CD4-positive, alpha-beta T cell treated with Interferon gamma for 1 hour (primary cell): ENCODE measurements at regions not wholly inside any gene's neighbourhood (a gene's known extent, or its start where the extent isn't known, plus 50 kb on each side); places are given as distances from the start of the nearest gene placed in this dataset.
"Not testable (repeated sequence)": the region's sequence is repeated elsewhere in the genome, so short reads cannot be mapped to it uniquely, and the experiment has no call there.

Source experiments
- DNase-seq: peaks from one replicate; pipeline ENCODE4 v3.0.0-alpha.2; 2020

DNA sequence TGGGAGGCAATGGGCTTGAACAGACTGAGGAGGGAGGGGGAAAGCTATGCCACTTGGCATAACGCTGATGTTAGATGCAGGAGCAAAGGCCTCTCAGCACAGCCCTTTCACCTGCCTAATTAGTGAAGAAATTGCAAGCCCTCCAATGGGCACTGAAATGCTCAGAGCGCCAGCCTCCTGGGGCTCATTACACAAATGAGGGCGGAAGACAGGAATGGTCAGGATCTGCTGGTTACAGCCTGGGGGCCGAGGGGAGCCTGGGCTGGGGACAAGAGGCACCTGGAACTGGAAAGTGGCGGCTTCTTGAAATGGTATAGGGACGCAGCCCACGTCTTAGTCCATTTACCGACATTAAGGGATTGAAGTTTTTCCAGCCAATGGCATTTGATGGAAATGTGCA is 50.2 kb upstream of the PLET1 start:
- no peak for DNase-seq

DNA sequence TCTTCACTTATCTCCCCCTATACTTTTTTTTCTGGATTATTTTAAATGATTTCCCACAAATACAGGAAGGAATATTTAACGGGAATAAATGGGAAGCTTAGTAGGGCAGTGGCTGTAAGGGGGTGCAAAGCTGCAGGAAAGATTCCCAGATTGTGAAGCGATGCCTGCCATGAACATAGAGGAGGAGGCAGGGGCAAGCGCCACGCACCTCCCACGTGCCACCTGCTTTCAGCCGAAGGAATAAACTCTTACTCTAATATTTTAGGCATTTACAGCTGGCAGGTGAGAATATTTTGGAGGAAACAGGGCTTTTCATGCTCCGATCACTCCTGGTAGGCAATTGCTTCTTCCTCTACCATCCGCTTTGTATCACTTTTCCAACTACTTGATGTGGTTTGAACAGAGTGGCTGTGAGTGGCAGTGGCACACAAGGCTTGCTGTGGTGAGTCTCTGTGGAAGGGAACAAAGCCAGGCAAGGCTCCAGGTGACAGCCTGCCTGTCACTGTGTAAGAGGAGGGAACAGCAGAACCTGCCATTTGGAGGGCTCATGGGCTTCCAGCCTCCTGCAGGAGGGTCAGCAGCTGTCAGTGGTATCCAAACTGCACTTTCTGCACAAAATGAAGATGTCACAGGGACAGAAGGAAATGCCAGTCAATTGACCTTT is 54.5 kb upstream of the PLET1 start:
- DNase-seq = no peak

DNA sequence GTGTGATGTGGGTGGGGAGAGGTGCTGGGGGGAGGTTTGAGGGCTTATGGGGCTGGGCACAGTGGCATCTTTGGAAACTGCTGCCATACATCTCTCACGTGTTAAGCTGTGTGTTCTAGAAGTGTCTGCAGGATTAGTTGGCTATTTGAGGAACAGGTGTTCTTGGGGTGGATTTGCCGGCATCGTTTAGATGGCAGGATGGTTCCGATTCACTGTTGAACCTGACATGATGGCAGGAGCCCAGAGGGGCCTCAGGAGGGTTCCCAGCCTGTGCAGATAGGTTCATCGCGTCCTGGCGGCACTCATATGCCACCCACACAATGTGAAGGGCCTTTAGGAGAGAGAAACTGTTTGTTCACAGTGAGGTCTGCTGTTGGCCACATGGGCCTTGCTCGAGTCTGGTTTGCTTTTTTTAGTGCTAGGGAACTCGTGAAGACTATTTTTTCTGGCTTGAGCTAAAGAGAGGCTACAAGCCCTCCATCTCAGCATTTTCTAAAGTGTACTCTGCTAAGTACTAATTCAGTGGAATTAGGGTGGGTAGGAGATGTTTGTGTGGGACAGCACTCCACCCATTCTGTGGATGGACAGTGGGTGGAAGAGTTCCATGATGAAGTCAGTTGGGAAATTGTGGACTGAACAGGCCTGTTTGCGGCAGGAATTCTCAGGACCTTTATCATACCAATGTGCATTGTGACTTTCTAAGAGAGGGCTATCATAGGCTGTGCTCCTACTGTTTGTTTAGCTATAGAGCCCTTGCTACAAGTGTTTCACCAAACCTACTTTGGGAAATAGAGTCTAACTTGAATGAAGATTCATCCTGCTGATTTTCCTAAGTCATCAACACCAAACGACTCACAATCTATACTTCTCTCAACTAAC is 55.4 kb upstream of the PLET1 start:
- no peak for DNase-seq

DNA sequence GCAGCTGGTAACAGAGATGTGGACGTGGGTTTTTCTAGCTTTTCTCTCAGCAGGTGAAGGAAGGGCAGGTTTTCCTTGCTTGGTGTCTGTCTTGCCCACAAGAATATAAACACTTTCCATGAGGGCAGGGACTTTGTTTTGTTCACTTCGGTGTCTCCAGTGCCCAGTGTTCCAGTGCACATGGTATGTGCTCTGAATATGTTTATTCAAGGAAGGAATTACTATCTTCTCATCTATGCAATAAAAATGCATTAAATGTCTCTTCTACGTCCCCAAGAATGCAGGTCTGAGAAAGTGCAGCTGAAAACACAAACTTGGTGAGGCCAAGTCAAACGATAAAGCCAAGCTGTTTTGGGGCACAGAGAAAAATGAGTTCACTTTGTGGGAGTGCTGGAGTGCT is 56.3 kb upstream of the PLET1 start:
- no peak for DNase-seq

DNA sequence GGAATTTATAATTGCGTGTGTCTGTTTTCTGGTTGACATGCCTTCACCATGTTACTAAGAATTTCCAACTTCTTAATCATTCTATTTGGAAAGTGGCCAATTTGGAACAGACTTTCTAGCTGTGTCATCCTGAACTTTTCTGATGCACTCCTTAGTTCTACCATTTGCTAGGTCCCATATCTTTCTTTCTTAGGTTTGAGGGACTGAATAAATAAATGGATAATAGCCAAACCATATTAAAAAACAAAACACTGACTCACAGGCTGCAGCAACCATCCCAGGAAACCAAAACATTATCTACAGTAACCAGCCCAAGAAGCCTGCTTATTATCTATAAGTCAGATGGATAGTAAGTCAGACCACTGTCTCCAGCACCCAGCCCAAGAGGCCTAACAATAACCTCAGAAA is 57.5 kb upstream of the PLET1 start:
- DNase-seq = no peak

DNA sequence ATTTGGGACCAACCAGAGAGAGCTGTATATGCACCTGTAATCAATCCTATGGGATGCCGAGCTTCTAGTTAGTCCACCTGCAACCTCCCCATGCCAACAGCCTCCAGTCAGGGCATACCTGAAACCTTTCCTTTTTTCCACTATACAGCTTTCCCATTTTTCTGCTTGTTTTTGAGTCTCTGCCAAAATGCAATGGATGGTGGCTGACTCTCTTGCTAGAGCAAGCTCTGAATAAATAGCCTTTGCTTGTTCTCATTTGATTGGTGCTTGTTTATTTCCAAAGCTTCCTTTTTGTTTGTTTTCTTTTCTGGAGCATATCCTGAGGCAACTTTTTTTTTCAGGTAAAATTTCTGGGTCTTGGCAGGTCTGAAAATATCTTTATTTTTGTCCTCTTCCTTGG is 58.0 kb upstream of the PLET1 start:
- DNase-seq = no peak

DNA sequence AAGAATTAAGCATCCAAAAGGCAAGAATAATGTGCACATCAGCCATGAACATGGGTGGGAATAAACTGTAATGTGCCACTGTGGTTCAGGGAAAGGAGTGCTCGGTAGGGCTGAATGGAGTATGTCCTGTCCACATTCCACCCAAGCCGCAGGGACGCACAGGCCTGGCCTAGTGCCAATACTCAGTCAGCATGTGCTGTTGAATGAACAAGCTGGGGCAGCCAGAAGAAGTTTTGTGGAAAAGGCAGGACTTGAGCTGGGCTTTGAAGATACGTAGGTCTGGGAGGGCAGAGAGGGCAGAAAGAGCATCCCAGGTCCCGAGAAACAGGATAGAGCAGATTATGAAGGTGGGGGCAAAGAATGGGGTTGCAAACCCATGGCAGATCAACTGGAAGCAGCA is 60.0 kb upstream of the PLET1 start:
- DNase-seq = no peak

DNA sequence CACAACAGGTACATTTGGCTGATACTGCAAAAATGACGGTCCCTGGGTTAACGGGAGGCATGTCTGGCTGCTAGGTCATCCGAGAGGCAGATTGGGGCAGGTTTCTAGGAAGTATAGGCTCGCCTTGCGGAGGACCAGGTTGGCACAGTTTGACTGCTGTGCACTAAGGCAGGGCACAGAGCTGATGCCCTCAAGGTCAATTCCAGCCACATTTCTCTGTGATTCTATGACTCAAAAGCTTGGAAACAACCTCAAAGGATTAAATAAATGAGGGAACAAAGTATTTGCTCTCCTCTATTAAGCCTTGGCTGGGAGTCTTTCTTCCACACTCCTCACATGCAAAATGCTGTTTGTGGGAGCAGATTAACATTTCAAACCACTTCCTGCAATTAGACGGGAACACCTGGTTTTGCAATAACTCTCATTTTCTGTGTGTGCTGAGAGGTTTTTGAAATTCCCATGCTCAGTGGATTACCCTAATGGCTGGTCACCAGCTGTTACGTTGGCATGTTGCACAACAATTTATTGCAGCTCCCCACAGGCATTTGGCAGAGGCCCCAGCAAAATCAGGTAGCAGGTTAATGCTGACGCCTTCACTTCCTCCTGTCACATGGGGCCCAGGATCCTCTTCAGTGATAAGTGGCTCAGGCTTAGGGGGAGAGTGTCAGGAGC is 61.0 kb upstream of the PLET1 start:
- peak; percentile 9 for DNase-seq

DNA sequence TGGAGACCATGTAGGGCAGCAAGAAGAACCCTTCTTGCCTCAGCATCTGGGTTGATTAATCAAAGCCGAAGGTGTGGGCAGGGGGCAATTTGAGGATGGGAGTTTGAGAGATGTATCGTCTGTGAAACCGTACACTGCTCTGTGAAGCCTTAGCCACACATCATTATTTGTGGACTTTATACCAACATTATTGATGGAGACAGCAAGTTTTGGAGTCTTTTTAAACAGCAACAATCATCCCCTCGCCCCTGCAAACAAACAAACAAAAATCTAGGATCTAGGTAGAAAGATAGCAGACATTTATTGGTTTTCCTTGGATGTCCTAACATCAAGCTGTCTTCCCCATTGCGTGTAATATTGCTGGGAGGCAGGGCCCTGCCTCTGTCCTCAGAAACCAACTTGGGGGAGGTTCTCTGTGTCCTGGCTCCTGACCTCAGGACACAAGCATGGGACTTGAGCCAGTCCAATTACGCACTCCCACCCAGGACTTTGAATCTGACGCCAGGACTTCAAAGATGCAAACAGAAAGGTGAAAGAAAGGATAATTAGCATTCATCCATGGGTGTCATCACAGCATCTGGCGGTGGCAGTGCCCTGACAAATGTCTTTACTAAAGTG is 61.6 kb upstream of the PLET1 start:
- DNase-seq = no peak

DNA sequence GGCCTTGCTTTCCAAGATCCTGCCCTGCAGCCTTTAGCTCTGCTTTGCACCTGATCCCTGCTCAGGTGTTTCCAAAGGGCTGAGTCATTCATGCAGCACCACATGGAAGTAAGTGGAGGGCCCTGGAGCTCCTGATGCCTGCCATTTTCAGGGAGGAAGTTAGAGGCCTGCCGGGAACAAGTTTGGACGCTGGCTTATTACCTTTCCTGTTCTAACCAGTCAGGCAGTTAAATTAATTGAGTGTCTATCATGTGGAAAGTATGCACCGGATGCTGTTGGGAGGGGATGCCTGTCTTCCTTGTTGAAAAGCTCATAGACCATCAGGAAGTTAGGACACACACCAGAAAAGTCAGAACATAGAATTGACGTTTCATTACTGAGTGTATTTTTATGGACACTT is 73.7 kb upstream of the PLET1 start:
- DNase-seq = no peak

DNA sequence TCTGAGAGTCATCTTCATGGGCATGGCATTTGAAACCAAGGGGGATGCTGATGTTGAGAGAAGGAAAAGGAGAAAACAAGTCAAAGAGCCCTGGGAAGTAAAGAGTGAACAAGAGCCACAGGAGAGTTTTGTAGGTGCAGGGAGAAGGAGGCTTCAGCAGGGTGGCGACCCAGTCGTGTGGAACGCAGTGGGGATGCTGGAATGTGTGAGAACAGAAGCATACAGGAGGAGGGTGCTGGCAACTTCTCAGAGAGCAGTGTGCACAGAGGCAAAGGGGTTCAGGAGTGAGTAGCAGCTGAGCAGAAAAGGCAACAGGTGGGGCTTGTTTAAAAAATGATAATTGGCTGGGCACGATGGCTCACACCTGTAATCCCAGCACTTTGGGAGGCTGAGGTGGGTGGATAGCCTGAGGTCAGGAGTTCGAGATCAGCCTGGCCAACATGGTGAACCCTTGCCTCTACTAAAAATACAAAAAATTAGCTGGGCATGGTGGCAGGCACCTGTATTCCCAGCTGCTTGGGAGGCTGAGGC is 75.8 kb upstream of the PLET1 start:
- DNase-seq = no peak

DNA sequence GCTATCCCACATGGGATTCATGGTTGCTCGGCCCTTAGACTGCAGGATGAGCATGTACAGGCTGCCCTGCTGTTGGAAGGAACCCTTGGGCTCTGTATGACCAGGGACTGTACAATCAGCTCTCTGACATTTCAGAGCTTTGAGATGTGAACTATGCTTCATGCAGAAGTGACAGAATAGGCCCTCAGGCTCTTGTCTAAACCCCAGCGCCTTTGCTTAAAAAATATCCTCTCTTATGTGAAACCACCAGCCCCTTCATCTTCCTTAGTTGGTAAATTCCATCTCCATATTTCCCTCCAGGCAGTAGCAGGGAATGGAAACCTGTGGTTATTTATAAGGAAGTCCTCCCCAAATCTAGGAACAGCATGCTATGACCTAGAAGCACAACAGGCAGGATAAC is 78.9 kb upstream of the PLET1 start:
- no peak for DNase-seq

DNA sequence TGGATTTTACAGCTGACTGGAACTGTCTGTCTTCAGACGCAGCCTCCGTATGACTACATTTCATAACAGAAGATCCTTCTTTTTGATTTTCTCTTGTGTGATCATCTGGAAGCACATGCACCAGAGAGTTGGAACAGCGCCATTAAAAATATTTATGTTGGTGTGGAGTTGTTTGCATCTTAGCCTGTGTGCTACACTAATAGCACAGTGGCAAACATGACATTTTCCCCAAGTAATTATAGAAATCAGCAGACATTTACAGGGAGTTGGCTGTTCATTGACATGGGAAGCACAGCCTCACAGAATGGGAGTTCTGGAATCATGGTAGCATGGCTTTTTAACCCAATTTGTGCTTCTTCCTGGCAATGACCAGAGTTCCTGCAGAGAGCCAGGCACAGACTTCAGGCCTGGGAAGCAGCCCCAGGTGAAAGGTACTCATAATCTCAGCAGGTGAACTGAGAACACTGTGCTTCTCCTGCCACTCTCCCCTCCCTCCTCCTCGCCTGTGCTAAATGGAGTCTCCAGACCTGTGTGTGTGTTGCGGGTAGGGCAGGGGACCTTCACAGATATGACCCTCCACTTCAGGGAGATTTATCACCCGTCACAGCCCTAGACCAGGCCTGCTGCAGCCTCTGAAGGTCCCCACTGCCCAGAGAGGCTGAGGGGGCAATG is 82.8 kb upstream of the PLET1 start:
- DNase-seq = no peak

DNA sequence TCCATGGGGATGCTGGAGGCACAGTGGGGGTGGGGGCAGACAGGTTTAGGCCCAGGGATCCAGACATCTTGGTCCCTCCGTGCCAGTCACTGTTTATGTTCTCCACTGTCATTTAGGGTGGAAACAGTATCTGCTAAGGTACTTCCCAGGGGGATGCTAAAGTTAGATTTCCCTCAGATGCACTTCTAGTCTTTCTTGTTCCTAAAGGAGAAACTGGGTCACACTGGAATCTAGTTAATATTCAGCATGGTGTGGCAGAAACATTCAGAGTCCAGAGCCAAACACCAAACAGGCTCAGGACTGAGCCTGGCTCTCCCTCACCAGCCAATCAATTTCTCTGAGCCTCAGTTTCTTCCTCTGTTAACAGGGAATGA is 83.4 kb upstream of the PLET1 start:
- DNase-seq = no peak

DNA sequence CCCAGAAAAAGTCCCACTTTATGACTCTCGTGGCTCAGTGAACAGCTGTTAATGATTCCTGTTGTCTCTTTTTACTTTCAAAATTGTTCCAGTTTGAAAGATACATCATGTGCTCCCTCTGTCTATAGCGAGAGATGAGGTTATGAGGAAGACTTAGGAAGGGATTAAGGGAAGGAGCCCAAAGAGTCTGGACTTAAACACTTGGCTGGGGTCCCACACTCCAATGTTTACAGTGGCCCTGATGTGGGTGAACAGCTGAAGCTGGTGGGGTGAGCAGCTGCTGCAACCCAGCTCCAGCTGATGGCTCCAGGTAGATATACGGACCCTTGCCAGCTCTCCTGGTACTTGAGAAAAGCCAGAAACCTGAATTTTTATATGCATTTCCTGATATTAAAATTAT is 84.5 kb upstream of the PLET1 start:
- no peak for DNase-seq

DNA sequence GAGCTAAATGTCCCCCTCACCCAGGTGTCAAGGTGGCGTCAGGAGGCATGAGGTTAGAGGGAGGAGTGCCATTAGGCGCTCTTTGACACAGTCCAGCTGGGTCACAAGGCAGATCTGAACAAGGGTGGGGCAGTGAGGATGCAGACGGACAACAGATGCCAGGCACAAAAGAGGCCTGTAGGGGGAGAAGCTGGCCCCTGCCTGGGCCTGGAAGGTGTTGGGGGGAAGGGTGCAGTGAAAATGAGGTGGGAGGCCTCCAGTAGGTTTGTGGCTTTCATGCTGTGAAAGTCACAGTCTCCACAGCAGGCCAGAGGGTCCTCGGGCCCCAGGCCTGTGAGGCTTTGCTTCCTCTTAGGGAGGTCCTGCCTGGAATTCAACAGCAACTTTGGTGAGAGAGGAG is 85.0 kb upstream of the PLET1 start:
- no peak for DNase-seq

DNA sequence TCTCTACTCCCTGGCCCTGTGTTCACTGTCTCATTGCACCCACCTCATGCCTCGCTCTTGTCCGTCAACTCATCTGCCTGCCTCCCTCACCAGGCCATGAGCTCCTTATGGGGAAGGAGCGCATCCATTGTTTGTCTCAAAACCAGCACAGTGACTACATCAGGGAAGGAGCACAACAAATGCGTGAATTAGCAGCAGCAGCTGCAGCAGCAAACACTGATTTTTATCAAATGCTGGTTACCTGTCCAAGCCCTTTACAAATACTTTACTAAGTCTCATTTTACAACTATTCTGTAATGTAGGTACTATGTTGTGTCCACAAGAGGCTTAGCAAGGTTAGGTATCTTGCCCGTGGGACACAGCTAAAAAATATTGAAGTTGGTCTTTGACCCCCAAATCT is 85.9 kb upstream of the PLET1 start:
- no peak for DNase-seq

DNA sequence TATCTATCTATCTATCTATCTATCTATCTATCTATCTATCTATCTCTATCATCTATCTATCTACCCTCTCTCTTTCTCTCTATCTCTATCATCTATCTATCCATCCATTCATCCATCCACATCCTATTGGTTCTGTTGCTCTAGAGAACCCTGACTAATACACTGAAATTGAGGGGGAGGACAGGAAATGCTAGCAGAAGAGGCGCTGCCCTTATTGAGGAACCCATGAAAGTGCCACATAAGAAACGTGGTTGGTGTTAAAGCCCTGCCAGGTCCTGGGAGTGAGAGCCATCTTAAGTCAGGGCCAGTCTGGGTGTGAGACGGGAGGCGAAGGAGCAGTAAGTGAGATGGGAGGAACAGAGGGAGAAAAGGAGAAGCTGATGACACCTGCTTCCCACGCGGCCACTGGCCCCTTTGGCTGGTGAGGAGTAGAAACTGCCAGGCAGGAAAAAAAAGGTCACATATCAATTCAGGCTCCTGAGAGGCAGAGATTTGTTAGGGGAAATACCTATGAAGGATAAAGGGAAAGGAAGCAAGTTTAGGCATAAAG is 87.9 kb upstream of the PLET1 start:
- DNase-seq = no peak

DNA sequence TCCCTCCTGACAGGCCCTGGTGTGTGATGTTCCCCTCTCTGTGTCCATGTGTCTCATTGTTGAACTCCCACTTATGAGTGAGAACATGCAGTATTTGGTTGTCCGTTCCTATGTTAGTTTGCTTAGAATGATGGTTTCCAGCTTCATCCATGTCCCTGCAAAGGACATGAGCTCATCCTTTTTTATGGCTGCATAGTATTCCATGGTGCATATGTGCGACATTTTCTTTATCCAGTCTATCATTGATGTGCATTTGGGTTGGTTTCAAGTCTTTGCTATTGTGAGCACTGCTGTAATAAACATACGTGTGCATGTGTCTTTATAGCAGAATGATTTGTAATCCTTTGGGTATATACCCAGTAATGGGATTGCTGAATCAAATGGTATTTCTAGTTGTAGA is 90.8 kb upstream of the PLET1 start:
- not testable (repeated sequence) for DNase-seq

DNA sequence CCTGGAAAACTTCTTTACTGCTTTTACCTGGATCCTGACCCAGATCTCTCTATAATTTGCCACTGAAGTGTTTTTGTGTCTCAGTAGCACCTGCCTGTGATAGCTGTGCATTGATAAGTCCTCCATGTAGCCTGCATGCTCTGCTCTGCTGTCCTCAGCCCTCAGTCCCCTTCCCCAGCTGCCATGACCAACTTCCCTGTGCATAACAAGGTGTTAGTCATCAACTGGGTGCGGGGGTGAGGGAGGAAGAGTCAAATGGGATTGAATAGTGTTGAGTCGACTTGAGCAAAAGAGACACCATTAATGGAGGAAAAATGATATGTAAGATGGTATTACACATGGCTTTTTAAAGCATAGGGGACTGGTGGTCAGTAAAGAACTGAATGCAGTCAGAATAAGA is 92.2 kb upstream of the PLET1 start:
- DNase-seq = no peak

DNA sequence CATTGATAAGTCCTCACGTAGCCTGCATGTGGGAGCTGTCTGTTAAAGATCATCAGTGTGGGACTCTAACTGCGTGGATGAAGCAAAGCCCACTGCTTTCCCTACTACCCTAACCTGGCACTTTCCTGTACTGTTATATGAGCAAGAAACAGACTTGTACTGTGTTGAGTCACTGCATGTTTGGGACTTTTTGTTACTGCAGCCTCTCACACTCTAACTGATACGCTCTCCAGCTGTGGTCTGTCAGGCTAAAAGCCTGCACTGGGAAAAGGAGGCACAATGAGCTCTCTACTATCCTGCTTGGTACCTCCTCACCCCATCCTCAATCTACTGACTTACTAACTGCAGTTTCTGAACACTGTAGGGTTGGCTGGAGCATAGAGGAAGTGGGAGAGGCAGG is 93.7 kb upstream of the PLET1 start:
- DNase-seq = no peak

DNA sequence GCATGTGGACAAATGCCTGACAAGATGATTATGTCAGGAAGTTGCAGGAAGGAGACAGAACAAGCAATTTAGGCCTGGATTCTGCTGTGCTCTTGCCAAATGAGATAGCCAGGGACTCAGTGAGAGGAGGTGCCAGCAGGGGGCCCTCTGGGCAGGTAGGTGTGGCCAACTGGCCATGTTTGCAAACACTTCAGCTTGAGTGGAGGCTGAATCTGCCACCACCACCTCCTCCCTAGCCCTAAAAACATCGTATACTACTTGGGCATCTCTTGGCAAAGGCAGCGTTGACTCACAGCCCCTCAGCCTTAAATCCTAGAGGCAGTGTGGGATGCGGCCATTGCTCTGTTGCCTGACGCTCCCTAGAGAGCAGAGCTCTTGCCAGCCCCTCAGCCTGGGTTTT is 95.1 kb upstream of the PLET1 start:
- no peak for DNase-seq

DNA sequence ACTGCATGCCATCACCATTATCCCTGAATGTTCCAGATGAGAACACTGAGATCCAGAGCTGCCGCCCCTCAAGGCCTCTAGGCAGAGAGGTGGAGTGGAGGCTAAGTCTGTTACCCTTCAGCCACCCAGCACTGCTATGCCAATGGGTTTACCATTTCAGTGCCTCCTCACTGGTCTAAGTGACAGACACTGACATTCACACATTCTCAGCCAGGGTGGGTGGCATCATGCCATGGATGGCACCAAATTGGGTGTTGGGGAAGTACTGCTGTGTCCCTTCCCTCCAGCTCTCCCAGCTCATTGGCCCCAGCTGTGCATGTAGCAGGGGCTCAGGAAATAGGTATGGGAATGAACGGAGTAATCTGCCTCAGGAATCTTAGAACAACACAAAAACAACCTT is 96.8 kb upstream of the PLET1 start:
- no peak for DNase-seq
